ENCODE measurements at regions not wholly inside any gene's neighbourhood (a gene's known extent, or its start where the extent isn't known, plus 50 kb on each side); places are given as distances from the start of the nearest gene placed in this dataset.

- POLR2A ChIA-PET = no interaction called here
- no peaks in the 10 kb centered on the region for H3K4me1 Mint-ChIP-seq
- H3K9me3 Mint-ChIP-seq = no peaks in the 10 kb centered on the region
- H3K36me3 Mint-ChIP-seq = no peaks in the 10 kb centered on the region
- H3K4me3 Mint-ChIP-seq = no peak overlapping the region
- no peak for DNase-seq
- H3K27ac Mint-ChIP-seq = no peak overlapping the region
- no peak for ATAC-seq (ENCODE audit: low read depth)
- no peaks in the 10 kb centered on the region for H3K27me3 Mint-ChIP-seq
Observed at GRCh38 chr16:50953290-50953689, 197.8 kb downstream of the SALL1 start.

- Mint-ChIP-seq H3K36me3 (no peaks in the 10 kb centered on the region), H3K9me3 (no peaks in the 10 kb centered on the region), H3K27me3 (no peaks in the 10 kb centered on the region), H3K4me3 (no peak overlapping the region), H3K27ac (no peak overlapping the region), H3K4me1 (no peaks in the 10 kb centered on the region)
- POLR2A ChIA-PET = no interaction called here
- no peak for ATAC-seq (ENCODE audit: low read depth)
- DNase-seq = no peak
Observed at GRCh38 chr16:50950955-50951354, 200.1 kb downstream of the SALL1 start.

- POLR2A ChIA-PET = no interaction called here
- no peaks in the 10 kb centered on the region for H3K4me1 Mint-ChIP-seq
- no peak overlapping the region for H3K4me3 Mint-ChIP-seq
- ATAC-seq (ENCODE audit: low read depth) (no peak), DNase-seq (no peak)
- H3K27ac Mint-ChIP-seq = no peak overlapping the region
- H3K27me3 Mint-ChIP-seq = no peaks in the 10 kb centered on the region
- H3K36me3 Mint-ChIP-seq = no peaks in the 10 kb centered on the region
- H3K9me3 Mint-ChIP-seq = no peaks in the 10 kb centered on the region
Observed at GRCh38 chr16:50948268-50948930, 202.7 kb downstream of the SALL1 start.

- Mint-ChIP-seq H3K4me3 (no peak overlapping the region), H3K9me3 (no peaks in the 10 kb centered on the region), H3K36me3 (no peaks in the 10 kb centered on the region), H3K4me1 (no peaks in the 10 kb centered on the region), H3K27ac (no peak overlapping the region), H3K27me3 (no peaks in the 10 kb centered on the region)
- ATAC-seq (ENCODE audit: low read depth) (no peak), DNase-seq (no peak)
- POLR2A ChIA-PET = no interaction called here
Observed at GRCh38 chr16:50947826-50948225, 203.2 kb downstream of the SALL1 start.

GRCh38 chr16:50946606-50947005, 204.5 kb downstream of the SALL1 start:
- Mint-ChIP-seq H3K4me3 (no peak overlapping the region), H3K36me3 (no peaks in the 10 kb centered on the region), H3K27me3 (no peaks in the 10 kb centered on the region), H3K9me3 (no peaks in the 10 kb centered on the region), H3K27ac (no peak overlapping the region), H3K4me1 (no peaks in the 10 kb centered on the region)
- DNase-seq (no peak), ATAC-seq (ENCODE audit: low read depth) (no peak)
- POLR2A ChIA-PET = no interaction called here

GRCh38 chr16:50946098-50946497, 204.2 kb downstream of the CYLD start:
- no peaks in the 10 kb centered on the region for H3K36me3 Mint-ChIP-seq

GRCh38 chr16:50945171-50945570, 203.3 kb downstream of the CYLD start:
- Mint-ChIP-seq H3K27me3 (no peaks in the 10 kb centered on the region), H3K36me3 (no peaks in the 10 kb centered on the region), H3K4me3 (no peak overlapping the region), H3K4me1 (no peaks in the 10 kb centered on the region), H3K27ac (no peak overlapping the region), H3K9me3 (no peaks in the 10 kb centered on the region)
- ATAC-seq (ENCODE audit: low read depth) (no peak), DNase-seq (no peak)
- POLR2A ChIA-PET = no interaction called here

More at GRCh38 chr16:50946098-50946497, 204.2 kb downstream of the CYLD start:
- ATAC-seq (ENCODE audit: low read depth) (no peak), DNase-seq (no peak)
- Mint-ChIP-seq H3K9me3 (no peaks in the 10 kb centered on the region), H3K27me3 (no peaks in the 10 kb centered on the region), H3K4me3 (no peak overlapping the region), H3K27ac (no peak overlapping the region), H3K4me1 (no peaks in the 10 kb centered on the region)
- POLR2A ChIA-PET = no interaction called here

- Mint-ChIP-seq H3K27ac (no peak overlapping the region), H3K36me3 (no peaks in the 10 kb centered on the region), H3K4me3 (no peak overlapping the region), H3K27me3 (no peaks in the 10 kb centered on the region), H3K4me1 (no peaks in the 10 kb centered on the region), H3K9me3 (no peaks in the 10 kb centered on the region)
- DNase-seq = no peak
- ATAC-seq (ENCODE audit: low read depth) = no peak
- POLR2A ChIA-PET = no interaction called here
Observed at GRCh38 chr16:50944436-50944835, 202.6 kb downstream of the CYLD start.

GRCh38 chr16:50944033-50944432, 202.1 kb downstream of the CYLD start:
- Mint-ChIP-seq H3K27me3 (no peaks in the 10 kb centered on the region), H3K36me3 (no peaks in the 10 kb centered on the region), H3K27ac (no peak overlapping the region), H3K4me3 (no peak overlapping the region), H3K9me3 (no peaks in the 10 kb centered on the region), H3K4me1 (no peaks in the 10 kb centered on the region)
- no peak for ATAC-seq (ENCODE audit: low read depth)
- POLR2A ChIA-PET = no interaction called here
- no peak for DNase-seq

GRCh38 chr16:50942143-50942542, 200.3 kb downstream of the CYLD start:
- no peak for ATAC-seq (ENCODE audit: low read depth)

GRCh38 chr16:50941681-50942080, 199.8 kb downstream of the CYLD start:
- POLR2A ChIA-PET = no interaction called here
- ATAC-seq (ENCODE audit: low read depth) (no peak), DNase-seq (no peak)
- no peaks in the 10 kb centered on the region for H3K27me3 Mint-ChIP-seq
- H3K4me1 Mint-ChIP-seq = no peaks in the 10 kb centered on the region
- H3K36me3 Mint-ChIP-seq = no peaks in the 10 kb centered on the region
- no peak overlapping the region for H3K4me3 Mint-ChIP-seq
- no peak overlapping the region for H3K27ac Mint-ChIP-seq
- H3K9me3 Mint-ChIP-seq = no peaks in the 10 kb centered on the region

More at GRCh38 chr16:50942143-50942542, 200.3 kb downstream of the CYLD start:
- no peaks in the 10 kb centered on the region for H3K27me3 Mint-ChIP-seq
- DNase-seq = no peak
- H3K4me3 Mint-ChIP-seq = no peak overlapping the region
- no peaks in the 10 kb centered on the region for H3K9me3 Mint-ChIP-seq
- H3K4me1 Mint-ChIP-seq = no peaks in the 10 kb centered on the region
- no peak overlapping the region for H3K27ac Mint-ChIP-seq
- H3K36me3 Mint-ChIP-seq = no peaks in the 10 kb centered on the region
- POLR2A ChIA-PET = no interaction called here

- no peaks in the 10 kb centered on the region for H3K27me3 Mint-ChIP-seq
- H3K9me3 Mint-ChIP-seq = no peaks in the 10 kb centered on the region
- no peak overlapping the region for H3K27ac Mint-ChIP-seq
- H3K4me1 Mint-ChIP-seq = no peaks in the 10 kb centered on the region
- no peak for ATAC-seq (ENCODE audit: low read depth)
- H3K36me3 Mint-ChIP-seq = no peaks in the 10 kb centered on the region
- POLR2A ChIA-PET = no interaction called here
- H3K4me3 Mint-ChIP-seq = no peak overlapping the region
- no peak for DNase-seq
Observed at GRCh38 chr16:50940275-50940854, 198.5 kb downstream of the CYLD start.

- no peak overlapping the region for H3K27ac Mint-ChIP-seq
- ATAC-seq (ENCODE audit: low read depth) = no peak
- no peak overlapping the region for H3K4me3 Mint-ChIP-seq
- no peaks in the 10 kb centered on the region for H3K9me3 Mint-ChIP-seq
- no peaks in the 10 kb centered on the region for H3K4me1 Mint-ChIP-seq
- no peaks in the 10 kb centered on the region for H3K27me3 Mint-ChIP-seq
- POLR2A ChIA-PET = no interaction called here
- H3K36me3 Mint-ChIP-seq = no peaks in the 10 kb centered on the region
- DNase-seq = no peak
Observed at GRCh38 chr16:50939356-50939755, 197.5 kb downstream of the CYLD start.

GRCh38 chr16:50938932-50939331, 197.0 kb downstream of the CYLD start:
- no peak for ATAC-seq (ENCODE audit: low read depth)
- no peak for DNase-seq
- Mint-ChIP-seq H3K9me3 (no peaks in the 10 kb centered on the region), H3K36me3 (no peaks in the 10 kb centered on the region), H3K4me1 (no peaks in the 10 kb centered on the region), H3K27me3 (no peaks in the 10 kb centered on the region), H3K4me3 (no peak overlapping the region), H3K27ac (no peak overlapping the region)
- POLR2A ChIA-PET = no interaction called here

- H3K4me1 Mint-ChIP-seq = no peaks in the 10 kb centered on the region
- no peak for ATAC-seq (ENCODE audit: low read depth)
- H3K27me3 Mint-ChIP-seq = peaks cover 6% of the 10 kb centered on the region
Observed at GRCh38 chr16:50933262-50933661, 191.4 kb downstream of the CYLD start.

More at GRCh38 chr16:50933262-50933661, 191.4 kb downstream of the CYLD start:
- Mint-ChIP-seq H3K36me3 (no peaks in the 10 kb centered on the region), H3K27ac (no peak overlapping the region), H3K4me3 (no peak overlapping the region), H3K9me3 (no peaks in the 10 kb centered on the region)
- DNase-seq = no peak
- POLR2A ChIA-PET = no interaction called here
